Peyer's patch (tissue), 4 donors: ENCODE measurements at regions not wholly inside any gene's neighbourhood (a gene's known extent, or its start where the extent isn't known, plus 50 kb on each side); places are given as distances from the start of the nearest gene placed in this dataset.

Source experiments
- DNase-seq, 3 donors: peaks; one replicate each; pipeline ENCODE4 v3.0.0-alpha.2; 2017 to 2019
- H3K27ac ChIP-seq, 4 donors: fragments of 200-600 bp; sonication (generic); one replicate each; pipeline ENCODE4 v1.5.1; 2016 to 2019
- H3K27me3 ChIP-seq, 2 donors: fragments of 200-600 bp; sonication (generic); one replicate each; pipeline ENCODE4 v1.5.1; 2019
- H3K36me3 ChIP-seq, 3 donors: fragments of 200-600 bp; sonication (generic); one replicate each; pipeline ENCODE4 v1.5.1; 2016 to 2019
- H3K4me1 ChIP-seq, 4 donors: fragments of 200-600 bp; sonication (generic); one replicate each; pipeline ENCODE4 v1.5.1; 2016 to 2019
- H3K4me3 ChIP-seq, 4 donors: fragments of 200-600 bp; sonication (generic); 1 replicate in 3 of 4; 2 replicates in 1 of 4; pipeline ENCODE4 v1.5.1; 2016 to 2019; ENCODE audit warnings: mild to moderate bottlenecking in 1 of 4
- H3K9me3 ChIP-seq, 4 donors: fragments of 200-600 bp; sonication (generic); one replicate each; pipeline ENCODE4 v1.5.1; 2016 to 2019; ENCODE audit warnings: mild to moderate bottlenecking in 1 of 4
- CTCF ChIP-seq, 6 experiments: fragments of 450-650 bp in 4 of 6; fragments of 200-600 bp in 2 of 6; sonication (generic) in 1 of 6; IDR thresholded peaks; one replicate each; pipeline ENCODE4 v1.5.1; 2017 to 2019; ENCODE audit warnings: antibody characterized with exemption in 6 of 6, mild to moderate bottlenecking in 3 of 6, moderate library complexity in 1 of 6
- POLR2A ChIP-seq, 2 donors: fragments of 450-650 bp; IDR thresholded peaks; one replicate each; pipeline ENCODE4 v1.5.1; 2017; ENCODE audit warnings: antibody characterized with exemption in 2 of 2, mild to moderate bottlenecking in 2 of 2, moderate library complexity in 2 of 2

GRCh38 chr17:69609473-69610305 is 195.2 kb downstream of the MAP2K6 start:
- no peak for DNase-seq
- H3K27ac ChIP-seq = peak overlapping the region in 1 of 4 donors; percentile 37

DNA sequence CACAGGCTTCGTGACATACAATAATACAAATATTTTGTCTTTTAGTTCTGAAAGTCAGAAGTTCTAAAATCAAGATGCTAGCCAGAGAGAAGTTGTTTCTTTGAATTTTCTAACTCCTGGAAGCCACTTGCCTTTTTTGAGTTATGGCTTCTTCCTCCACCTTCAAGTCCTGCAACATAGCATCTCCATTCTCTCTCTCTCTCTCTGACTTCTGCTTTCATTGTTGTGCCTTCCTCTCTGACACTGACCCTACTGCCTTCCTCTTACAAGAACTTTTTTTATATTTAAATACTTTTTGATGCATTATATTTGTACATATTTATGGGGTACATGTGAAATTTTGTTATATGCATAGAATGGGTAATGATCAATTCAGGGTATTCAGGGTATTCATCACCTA is 205.9 kb downstream of the MAP2K6 start:
- Histone ChIP-seq H3K4me3 (no peak overlapping the region), H3K36me3 (no peaks in the 10 kb centered on the region), H3K27me3 (no peaks in the 10 kb centered on the region), H3K9me3 (no peaks in the 10 kb centered on the region), H3K4me1 (no peaks in the 10 kb centered on the region), H3K27ac (no peak overlapping the region)
- TF ChIP-seq CTCF (IDR thresholded peaks at IDR 0.05) (no peak), POLR2A (IDR thresholded peaks at IDR 0.05) (no peak)
- no peak for DNase-seq

More at GRCh38 chr17:69609473-69610305, 195.2 kb downstream of the MAP2K6 start:
- TF ChIP-seq POLR2A (IDR thresholded peaks at IDR 0.05) = no peak
- peak in 4 of 6 experiments; percentile 24 to 42 (median 32) for TF ChIP-seq CTCF (IDR thresholded peaks at IDR 0.05)
- Histone ChIP-seq H3K36me3 (no peaks in the 10 kb centered on the region), H3K9me3 (no peaks in the 10 kb centered on the region), H3K4me1 (peaks cover 0 to 11% (median 0%) of the 10 kb centered on the region in 4 donors), H3K4me3 (no peak overlapping the region), H3K27me3 (no peaks in the 10 kb centered on the region)

DNA sequence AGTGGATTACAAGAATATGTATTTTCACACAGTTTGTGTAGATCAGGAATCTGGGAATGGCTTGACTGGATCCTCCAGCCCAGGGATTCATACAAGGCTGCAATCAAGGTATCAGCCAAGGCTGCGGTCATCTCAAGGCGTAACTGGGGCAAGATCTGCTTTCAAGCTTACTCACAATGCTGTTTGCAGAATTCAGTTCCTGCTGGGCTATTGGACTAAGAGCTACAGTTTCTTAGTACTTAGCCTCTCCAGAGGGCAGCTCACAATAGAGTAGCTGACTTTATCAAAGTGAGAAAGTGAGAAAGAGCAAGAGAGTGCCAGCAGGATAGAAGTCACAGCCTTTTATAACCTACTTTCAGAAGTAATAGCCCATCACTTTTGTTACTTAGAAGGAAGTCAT is 211.0 kb downstream of the MAP2K6 start:
- H3K27me3 ChIP-seq = no peaks in the 10 kb centered on the region

GRCh38 chr17:69630056-69630635 is 215.6 kb downstream of the MAP2K6 start:
- Histone ChIP-seq H3K27me3 (no peaks in the 10 kb centered on the region), H3K4me1 (no peaks in the 10 kb centered on the region), H3K4me3 (no peak overlapping the region), H3K36me3 (no peaks in the 10 kb centered on the region), H3K9me3 (no peaks in the 10 kb centered on the region), H3K27ac (no peak overlapping the region)
- no peak for DNase-seq
- no peak for TF ChIP-seq CTCF (IDR thresholded peaks at IDR 0.05)
- no peak for TF ChIP-seq POLR2A (IDR thresholded peaks at IDR 0.05)

More for the DNA sequence above, 211.0 kb downstream of the MAP2K6 start:
- H3K27ac ChIP-seq = no peak overlapping the region
- H3K9me3 ChIP-seq = no peaks in the 10 kb centered on the region
- no peak for DNase-seq
- no peaks in the 10 kb centered on the region for H3K4me1 ChIP-seq
- TF ChIP-seq POLR2A (IDR thresholded peaks at IDR 0.05) (no peak), CTCF (IDR thresholded peaks at IDR 0.05) (no peak)
- H3K36me3 ChIP-seq = no peaks in the 10 kb centered on the region
- H3K4me3 ChIP-seq = no peak overlapping the region

GRCh38 chr17:69634844-69635243 is 220.3 kb downstream of the MAP2K6 start:
- Histone ChIP-seq H3K27me3 (no peaks in the 10 kb centered on the region), H3K9me3 (no peaks in the 10 kb centered on the region), H3K36me3 (no peaks in the 10 kb centered on the region), H3K4me3 (no peak overlapping the region), H3K27ac (no peak overlapping the region), H3K4me1 (no peaks in the 10 kb centered on the region)
- TF ChIP-seq POLR2A (IDR thresholded peaks at IDR 0.05) = no peak
- no peak for TF ChIP-seq CTCF (IDR thresholded peaks at IDR 0.05)
- DNase-seq = no peak
